OCI-LY7 (cell line): ENCODE measurements at regions not wholly inside any gene's neighbourhood (a gene's known extent, or its start where the extent isn't known, plus 50 kb on each side); places are given as distances from the start of the nearest gene placed in this dataset.

Experiments used
- CTCF ChIP-seq: fragments of 200-600 bp; sonication (generic); conservative IDR thresholded peaks from 2 replicates; pipeline ENCODE4 v1.5.1; 2014; ENCODE audit warnings: mild to moderate bottlenecking, antibody characterized with exemption, low read length, moderate library complexity, mixed read lengths
- EZH2phosphoT487 ChIP-seq: fragments of 200-600 bp; sonication (generic); IDR thresholded peaks from 2 replicates; pipeline ENCODE4 v1.6.1; 2018; ENCODE audit warnings: low read depth, borderline replicate concordance, mild to moderate bottlenecking, mixed run types, antibody characterized with exemption, low read length, moderate library complexity, mixed read lengths

- TF ChIP-seq CTCF (no peak), EZH2phosphoT487 (no peak)
These were observed 320.6 kb upstream of the PTGER4 start for GRCh38 chr5:40359093-40359492.
